Breast epithelium (tissue), 3 donors: ENCODE measurements at regions not wholly inside any gene's neighbourhood (a gene's known extent, or its start where the extent isn't known, plus 50 kb on each side); places are given as distances from the start of the nearest gene placed in this dataset.

ENCODE experiments used
- CTCF ChIP-seq, 3 donors: fragments of 450-650 bp; IDR thresholded peaks; one replicate each; pipeline ENCODE4 v1.5.1; 2016 to 2017; ENCODE audit warnings: antibody characterized with exemption in 3 of 3, mild to moderate bottlenecking in 3 of 3, moderate library complexity in 3 of 3
- POLR2A ChIP-seq: fragments of 450-650 bp; IDR thresholded peaks from one replicate; pipeline ENCODE4 v1.6.1; 2016; ENCODE audit warnings: antibody characterized with exemption, mild to moderate bottlenecking, moderate library complexity
- POLR2AphosphoS5 ChIP-seq, 3 donors: sonication (generic); formaldehyde crosslinking; IDR thresholded peaks; one replicate each; pipeline ENCODE4 v1.6.1; 2017; ENCODE audit warnings: antibody characterized with exemption in 3 of 3

- TF ChIP-seq POLR2AphosphoS5 (IDR thresholded peaks at IDR 0.05) (no peak), CTCF (IDR thresholded peaks at IDR 0.05) (no peak), POLR2A (no peak)
Observed at GRCh38 chr5:107146901-107147300, 523.8 kb downstream of the EFNA5 start.
